ENCODE measurements at regions not wholly inside any gene's neighbourhood (a gene's known extent, or its start where the extent isn't known, plus 50 kb on each side); places are given as distances from the start of the nearest gene placed in this dataset.
A peak's percentile ranks its signal among the peaks of the same experiment; 100 is the strongest.

DNA sequence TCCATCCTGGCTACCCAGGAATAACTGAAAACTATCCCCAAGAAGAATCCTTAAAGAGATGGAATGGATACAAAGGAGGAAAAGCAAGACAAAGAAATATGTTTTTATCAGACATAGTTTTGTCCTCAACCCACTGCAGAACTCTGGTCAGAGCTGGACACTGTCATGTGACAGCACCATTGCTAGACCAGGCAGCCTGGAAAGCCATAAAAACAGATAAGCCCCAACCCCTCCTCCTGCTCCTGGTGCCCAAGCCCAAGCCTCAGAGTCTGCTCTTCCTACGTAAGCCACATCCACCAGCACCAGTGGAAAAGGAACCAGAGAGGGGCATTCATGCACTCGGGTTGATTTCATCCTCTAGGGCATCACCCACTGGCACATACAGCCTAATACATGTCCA, 116.9 kb downstream of the TRIM29 start:
- Mint-ChIP-seq H3K27ac (ENCODE audit: unreplicated experiment) (no peak overlapping the region), H3K27me3 (ENCODE audit: low read depth) (peaks cover 42% of the 10 kb centered on the region), H3K4me1 (ENCODE audit: low read depth) (no peaks in the 10 kb centered on the region), H3K9me3 (ENCODE audit: low read depth) (no peaks in the 10 kb centered on the region), H3K4me3 (ENCODE audit: unreplicated experiment) (no peak overlapping the region), H3K36me3 (ENCODE audit: low read depth) (no peaks in the 10 kb centered on the region)
- TF ChIP-seq, protein P1, sequence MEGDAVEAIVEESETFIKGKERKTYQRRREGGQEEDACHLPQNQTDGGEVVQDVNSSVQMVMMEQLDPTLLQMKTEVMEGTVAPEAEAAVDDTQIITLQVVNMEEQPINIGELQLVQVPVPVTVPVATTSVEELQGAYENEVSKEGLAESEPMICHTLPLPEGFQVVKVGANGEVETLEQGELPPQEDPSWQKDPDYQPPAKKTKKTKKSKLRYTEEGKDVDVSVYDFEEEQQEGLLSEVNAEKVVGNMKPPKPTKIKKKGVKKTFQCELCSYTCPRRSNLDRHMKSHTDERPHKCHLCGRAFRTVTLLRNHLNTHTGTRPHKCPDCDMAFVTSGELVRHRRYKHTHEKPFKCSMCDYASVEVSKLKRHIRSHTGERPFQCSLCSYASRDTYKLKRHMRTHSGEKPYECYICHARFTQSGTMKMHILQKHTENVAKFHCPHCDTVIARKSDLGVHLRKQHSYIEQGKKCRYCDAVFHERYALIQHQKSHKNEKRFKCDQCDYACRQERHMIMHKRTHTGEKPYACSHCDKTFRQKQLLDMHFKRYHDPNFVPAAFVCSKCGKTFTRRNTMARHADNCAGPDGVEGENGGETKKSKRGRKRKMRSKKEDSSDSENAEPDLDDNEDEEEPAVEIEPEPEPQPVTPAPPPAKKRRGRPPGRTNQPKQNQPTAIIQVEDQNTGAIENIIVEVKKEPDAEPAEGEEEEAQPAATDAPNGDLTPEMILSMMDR (IDR thresholded peaks at IDR 0.05) = no peak
- DNase-seq (ENCODE audit: low spot score) = no peak

DNA sequence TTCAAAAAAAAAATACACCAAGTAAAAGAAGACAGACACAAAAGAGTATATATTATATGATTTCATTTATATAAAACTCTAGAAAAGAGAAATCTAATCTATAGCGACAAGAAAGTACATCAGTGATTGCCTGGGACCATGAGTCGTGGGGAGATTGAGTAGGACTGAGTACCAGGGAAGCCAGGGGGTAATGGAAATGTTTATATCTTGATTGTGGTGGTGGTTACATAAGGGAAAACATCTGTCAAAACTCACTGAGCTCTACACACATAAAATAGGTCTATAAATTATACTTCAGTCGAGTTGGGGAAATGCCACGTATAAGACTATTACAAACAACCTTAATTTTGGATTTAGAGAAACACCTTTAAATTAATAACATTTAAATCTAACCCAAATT, 117.4 kb downstream of the TRIM29 start:
- Mint-ChIP-seq H3K4me1 (ENCODE audit: low read depth) (no peaks in the 10 kb centered on the region), H3K4me3 (ENCODE audit: unreplicated experiment) (no peak overlapping the region), H3K36me3 (ENCODE audit: low read depth) (no peaks in the 10 kb centered on the region), H3K9me3 (ENCODE audit: low read depth) (no peaks in the 10 kb centered on the region), H3K27me3 (ENCODE audit: low read depth) (peaks cover 47% of the 10 kb centered on the region), H3K27ac (ENCODE audit: unreplicated experiment) (no peak overlapping the region)
- no peak for DNase-seq (ENCODE audit: low spot score)
- TF ChIP-seq, protein P1 (IDR thresholded peaks at IDR 0.05) = no peak

DNA sequence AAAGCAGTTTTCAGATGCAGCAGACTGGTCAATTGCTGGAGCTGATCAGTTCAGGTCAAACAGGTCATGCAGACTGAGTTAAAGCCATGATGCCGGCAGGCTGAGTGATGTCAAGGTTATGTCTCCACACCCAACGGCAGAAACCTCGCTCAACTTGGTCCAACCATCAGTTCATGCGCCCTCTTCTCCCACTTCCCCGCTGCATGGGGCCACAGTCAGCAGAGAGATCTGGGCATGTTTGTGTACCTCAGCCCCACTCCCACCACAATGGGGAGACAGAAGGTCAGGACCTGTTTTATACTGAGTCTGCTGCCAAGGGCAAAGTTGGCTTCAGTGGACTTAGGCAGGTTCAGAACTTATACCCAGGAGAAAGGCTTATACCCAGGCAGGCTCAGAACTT, 118.7 kb downstream of the TRIM29 start:
- DNase-seq (ENCODE audit: low spot score) = no peak
- Mint-ChIP-seq H3K27ac (ENCODE audit: unreplicated experiment) (no peak overlapping the region), H3K4me1 (ENCODE audit: low read depth) (no peaks in the 10 kb centered on the region), H3K4me3 (ENCODE audit: unreplicated experiment) (no peak overlapping the region), H3K36me3 (ENCODE audit: low read depth) (no peaks in the 10 kb centered on the region), H3K9me3 (ENCODE audit: low read depth) (no peaks in the 10 kb centered on the region), H3K27me3 (ENCODE audit: low read depth) (peaks cover 57% of the 10 kb centered on the region)
- TF ChIP-seq, protein P1 (IDR thresholded peaks at IDR 0.05) = no peak

DNA sequence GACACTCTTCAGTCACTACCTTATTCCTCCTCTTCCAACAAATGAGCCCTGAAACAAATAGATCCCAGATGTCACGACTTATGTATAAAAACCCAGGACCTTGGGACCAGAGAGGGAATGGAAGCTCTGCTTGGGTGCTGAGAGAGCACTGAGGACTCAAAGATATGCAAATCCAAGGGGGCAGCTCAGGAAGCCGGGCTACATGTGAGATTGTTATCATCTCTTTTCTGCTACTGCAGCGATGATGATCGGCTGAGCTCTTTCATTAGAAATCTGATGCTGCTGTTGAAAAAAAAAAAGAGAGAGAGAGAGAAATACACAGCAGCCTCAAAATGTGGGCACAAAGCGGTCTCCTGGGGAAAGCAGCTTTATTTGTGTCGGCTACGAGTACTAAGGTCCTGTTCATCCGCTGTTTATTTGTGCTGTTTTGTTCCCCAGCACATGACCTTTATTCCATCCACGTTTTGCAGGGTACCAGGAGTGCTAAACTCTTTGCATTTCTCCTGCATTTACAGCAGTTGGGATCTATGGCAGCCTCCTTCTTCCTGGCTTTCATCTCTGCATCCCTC, 120.2 kb downstream of the TRIM29 start:
- no peaks in the 10 kb centered on the region for H3K4me1 Mint-ChIP-seq (ENCODE audit: low read depth)
- TF ChIP-seq, protein P1 (IDR thresholded peaks at IDR 0.05) = no peak
- peaks cover 56% of the 10 kb centered on the region for H3K27me3 Mint-ChIP-seq (ENCODE audit: low read depth)
- no peak for DNase-seq (ENCODE audit: low spot score)
- H3K4me3 Mint-ChIP-seq (ENCODE audit: unreplicated experiment) = no peak overlapping the region
- no peaks in the 10 kb centered on the region for H3K36me3 Mint-ChIP-seq (ENCODE audit: low read depth)
- H3K27ac Mint-ChIP-seq (ENCODE audit: unreplicated experiment) = no peak overlapping the region
- no peaks in the 10 kb centered on the region for H3K9me3 Mint-ChIP-seq (ENCODE audit: low read depth)

DNA sequence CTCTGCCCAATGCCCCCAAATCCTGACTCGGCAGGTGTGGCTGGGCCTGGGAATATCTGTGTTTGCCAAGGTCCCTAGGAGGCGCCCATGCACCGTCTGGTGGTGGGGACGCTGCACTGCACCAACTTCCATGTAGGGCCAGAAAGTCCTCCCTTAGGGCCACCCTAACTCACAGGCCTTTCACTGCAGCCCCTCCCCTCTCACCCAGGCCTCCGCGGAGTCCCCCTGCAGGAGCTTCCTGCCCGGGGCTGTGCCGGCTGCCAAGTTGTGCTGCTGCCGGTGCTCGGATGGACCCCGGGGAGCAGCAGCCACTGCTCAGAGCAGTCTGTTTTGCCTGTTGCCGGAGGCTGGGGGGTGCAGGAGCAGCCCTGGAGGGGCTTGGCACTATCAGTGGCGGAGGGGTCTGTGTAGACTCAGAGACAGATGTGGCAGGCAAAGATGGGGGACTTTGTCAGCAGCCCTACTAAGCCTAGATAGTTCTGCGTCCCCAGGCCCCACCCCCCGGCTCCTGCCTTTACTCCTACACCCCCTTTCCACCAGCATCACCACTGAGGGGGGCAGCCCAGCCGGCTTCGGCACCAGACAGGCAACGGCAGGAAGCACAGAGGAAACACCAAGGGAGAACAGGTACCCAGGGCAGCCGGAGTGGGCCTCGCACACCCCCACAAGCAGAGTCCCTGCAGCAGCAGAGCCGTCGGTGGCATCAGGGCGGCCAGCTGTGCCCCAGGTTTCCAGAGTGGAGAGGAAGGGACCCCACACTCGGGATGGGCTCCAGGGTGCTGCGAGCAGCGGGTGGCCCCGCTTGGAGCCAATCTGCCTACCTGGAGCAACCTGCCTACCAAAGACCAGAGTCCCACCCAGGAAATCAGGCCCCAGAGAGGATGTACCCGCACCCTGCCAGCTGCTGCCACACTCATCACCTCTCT, 124.3 kb downstream of the TRIM29 start:
- no peak overlapping the region for H3K27ac Mint-ChIP-seq (ENCODE audit: unreplicated experiment)
- H3K4me1 Mint-ChIP-seq (ENCODE audit: low read depth) = no peaks in the 10 kb centered on the region
- no peaks in the 10 kb centered on the region for H3K9me3 Mint-ChIP-seq (ENCODE audit: low read depth)
- H3K27me3 Mint-ChIP-seq (ENCODE audit: low read depth) = peaks cover 75% of the 10 kb centered on the region
- no peak for DNase-seq (ENCODE audit: low spot score)
- no peak overlapping the region for H3K4me3 Mint-ChIP-seq (ENCODE audit: unreplicated experiment)
- TF ChIP-seq, protein P1 (IDR thresholded peaks at IDR 0.05) = peak; percentile 79
- H3K36me3 Mint-ChIP-seq (ENCODE audit: low read depth) = no peaks in the 10 kb centered on the region

Data from chondrocyte (in vitro differentiated cells).